ENCODE measurements at regions not wholly inside any gene's neighbourhood (a gene's known extent, or its start where the extent isn't known, plus 50 kb on each side); places are given as distances from the start of the nearest gene placed in this dataset.

DNA sequence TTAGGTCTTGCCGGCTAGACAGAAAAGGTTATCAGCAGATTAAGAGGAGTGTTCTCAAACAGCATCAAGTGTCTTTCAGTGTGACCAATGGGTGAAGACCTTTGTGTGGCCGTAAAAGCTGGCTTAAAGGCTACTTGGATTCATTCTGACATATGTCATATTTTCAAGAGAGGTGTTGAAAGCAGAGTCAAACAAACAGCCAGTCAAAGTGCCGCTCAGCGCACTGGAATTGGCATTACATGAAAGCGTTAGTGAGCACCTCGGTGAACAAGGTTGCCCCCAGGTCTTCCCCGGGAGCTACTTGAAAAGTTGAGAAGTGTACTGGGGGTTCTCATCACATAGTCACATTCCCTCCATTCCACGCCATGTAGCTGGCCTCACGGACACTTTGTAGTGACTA is 148.9 kb downstream of the SOX3 start:
- H3K9me3 ChIP-seq (ENCODE audit: insufficient read depth, low read length), result no peaks in the 10 kb centered on the region
- no peak overlapping the region for H3K27ac ChIP-seq (ENCODE audit: low read length)
- H3K9ac ChIP-seq (ENCODE audit: low read length), result no peak overlapping the region
- H3K36me3 ChIP-seq (replicated peaks; ENCODE audit: low read depth, low read length), result no peaks in the 10 kb centered on the region
- no peak overlapping the region for H3K4me2 ChIP-seq (ENCODE audit: low read length)
- no peaks in the 10 kb centered on the region for H3K27me3 ChIP-seq (ENCODE audit: low read depth, low read length)
- H3K4me1 ChIP-seq (ENCODE audit: low read length), result no peaks in the 10 kb centered on the region
- no peak overlapping the region for H3K4me3 ChIP-seq (ENCODE audit: low read length)
- no peaks in the 10 kb centered on the region for H3K79me2 ChIP-seq (ENCODE audit: low read length)
- TF ChIP-seq, protein P1, sequence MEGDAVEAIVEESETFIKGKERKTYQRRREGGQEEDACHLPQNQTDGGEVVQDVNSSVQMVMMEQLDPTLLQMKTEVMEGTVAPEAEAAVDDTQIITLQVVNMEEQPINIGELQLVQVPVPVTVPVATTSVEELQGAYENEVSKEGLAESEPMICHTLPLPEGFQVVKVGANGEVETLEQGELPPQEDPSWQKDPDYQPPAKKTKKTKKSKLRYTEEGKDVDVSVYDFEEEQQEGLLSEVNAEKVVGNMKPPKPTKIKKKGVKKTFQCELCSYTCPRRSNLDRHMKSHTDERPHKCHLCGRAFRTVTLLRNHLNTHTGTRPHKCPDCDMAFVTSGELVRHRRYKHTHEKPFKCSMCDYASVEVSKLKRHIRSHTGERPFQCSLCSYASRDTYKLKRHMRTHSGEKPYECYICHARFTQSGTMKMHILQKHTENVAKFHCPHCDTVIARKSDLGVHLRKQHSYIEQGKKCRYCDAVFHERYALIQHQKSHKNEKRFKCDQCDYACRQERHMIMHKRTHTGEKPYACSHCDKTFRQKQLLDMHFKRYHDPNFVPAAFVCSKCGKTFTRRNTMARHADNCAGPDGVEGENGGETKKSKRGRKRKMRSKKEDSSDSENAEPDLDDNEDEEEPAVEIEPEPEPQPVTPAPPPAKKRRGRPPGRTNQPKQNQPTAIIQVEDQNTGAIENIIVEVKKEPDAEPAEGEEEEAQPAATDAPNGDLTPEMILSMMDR (IDR thresholded peaks at IDR 0.05; ENCODE audit: low read depth, low read length), result no peak
- no peak for TF ChIP-seq EZH2phosphoT487 (IDR thresholded peaks at IDR 0.05; ENCODE audit: low read depth)
- no peak overlapping the region for H2AFZ ChIP-seq (ENCODE audit: low read depth, low read length)
- H4K20me1 ChIP-seq (ENCODE audit: insufficient read depth, low read length), result no peaks in the 10 kb centered on the region

- Histone ChIP-seq H3K9ac (ENCODE audit: low read length) (no peak overlapping the region), H3K79me2 (ENCODE audit: low read length) (no peaks in the 10 kb centered on the region), H3K4me3 (ENCODE audit: low read length) (no peak overlapping the region), H3K4me1 (ENCODE audit: low read length) (no peaks in the 10 kb centered on the region), H3K27ac (ENCODE audit: low read length) (no peak overlapping the region), H2AFZ (ENCODE audit: low read depth, low read length) (no peak overlapping the region), H3K9me3 (ENCODE audit: insufficient read depth, low read length) (no peaks in the 10 kb centered on the region), H3K27me3 (ENCODE audit: low read depth, low read length) (no peaks in the 10 kb centered on the region), H3K4me2 (ENCODE audit: low read length) (no peak overlapping the region), H3K36me3 (replicated peaks; ENCODE audit: low read depth, low read length) (no peaks in the 10 kb centered on the region), H4K20me1 (ENCODE audit: insufficient read depth, low read length) (no peaks in the 10 kb centered on the region)
- TF ChIP-seq, protein P1 (IDR thresholded peaks at IDR 0.05; ENCODE audit: low read depth, low read length), result no peak
- TF ChIP-seq EZH2phosphoT487 (IDR thresholded peaks at IDR 0.05; ENCODE audit: low read depth), result no peak
Measured at GRCh38 chrX:140355429-140355828, 149.4 kb downstream of the SOX3 start.

GRCh38 chrX:140354431-140355120 is 150.3 kb downstream of the SOX3 start:
- Histone ChIP-seq H4K20me1 (ENCODE audit: insufficient read depth, low read length) (no peaks in the 10 kb centered on the region), H3K27me3 (ENCODE audit: low read depth, low read length) (no peaks in the 10 kb centered on the region), H3K9ac (ENCODE audit: low read length) (no peak overlapping the region), H3K27ac (ENCODE audit: low read length) (no peak overlapping the region), H3K9me3 (ENCODE audit: insufficient read depth, low read length) (no peaks in the 10 kb centered on the region), H3K4me2 (ENCODE audit: low read length) (no peak overlapping the region), H3K79me2 (ENCODE audit: low read length) (no peaks in the 10 kb centered on the region), H2AFZ (ENCODE audit: low read depth, low read length) (no peak overlapping the region), H3K4me1 (ENCODE audit: low read length) (no peaks in the 10 kb centered on the region), H3K36me3 (replicated peaks; ENCODE audit: low read depth, low read length) (no peaks in the 10 kb centered on the region), H3K4me3 (ENCODE audit: low read length) (no peak overlapping the region)
- TF ChIP-seq EZH2phosphoT487 (IDR thresholded peaks at IDR 0.05; ENCODE audit: low read depth), result no peak
- TF ChIP-seq, protein P1 (IDR thresholded peaks at IDR 0.05; ENCODE audit: low read depth, low read length), result no peak

GRCh38 chrX:140346729-140347128 is 158.1 kb downstream of the SOX3 start:
- H3K36me3 ChIP-seq (replicated peaks; ENCODE audit: low read depth, low read length), result no peaks in the 10 kb centered on the region
- no peaks in the 10 kb centered on the region for H3K79me2 ChIP-seq (ENCODE audit: low read length)
- H2AFZ ChIP-seq (ENCODE audit: low read depth, low read length), result no peak overlapping the region
- no peaks in the 10 kb centered on the region for H3K4me1 ChIP-seq (ENCODE audit: low read length)
- no peaks in the 10 kb centered on the region for H4K20me1 ChIP-seq (ENCODE audit: insufficient read depth, low read length)
- no peak overlapping the region for H3K4me2 ChIP-seq (ENCODE audit: low read length)
- no peaks in the 10 kb centered on the region for H3K27me3 ChIP-seq (ENCODE audit: low read depth, low read length)
- no peak overlapping the region for H3K4me3 ChIP-seq (ENCODE audit: low read length)
- TF ChIP-seq, protein P1 (IDR thresholded peaks at IDR 0.05; ENCODE audit: low read depth, low read length), result no peak
- no peak for TF ChIP-seq EZH2phosphoT487 (IDR thresholded peaks at IDR 0.05; ENCODE audit: low read depth)
- H3K27ac ChIP-seq (ENCODE audit: low read length), result no peak overlapping the region
- no peaks in the 10 kb centered on the region for H3K9me3 ChIP-seq (ENCODE audit: insufficient read depth, low read length)
- H3K9ac ChIP-seq (ENCODE audit: low read length), result no peak overlapping the region

All from OCI-LY3 (cell line).